ENCODE measurements at regions not wholly inside any gene's neighbourhood (a gene's known extent, or its start where the extent isn't known, plus 50 kb on each side); places are given as distances from the start of the nearest gene placed in this dataset.

GRCh38 chr10:29397221-29397620 is 108.4 kb downstream of the LYZL1 start:
- DNase-seq, result no peak

- no peak for DNase-seq
Measured at GRCh38 chr10:29403208-29403607, 114.3 kb downstream of the LYZL1 start.

GRCh38 chr10:29407280-29407858 is 118.5 kb downstream of the LYZL1 start:
- DNase-seq, result no peak
